Ureter (tissue), 1 donor: ENCODE measurements at regions not wholly inside any gene's neighbourhood (a gene's known extent, or its start where the extent isn't known, plus 50 kb on each side); places are given as distances from the start of the nearest gene placed in this dataset.

Experiments used
- DNase-seq: peaks from one replicate; pipeline ENCODE4 v3.0.0-alpha.2; 2020; ENCODE audit warnings: low spot score
- donor health status: DM: yes; HTN: yes; CAD: no.

DNA sequence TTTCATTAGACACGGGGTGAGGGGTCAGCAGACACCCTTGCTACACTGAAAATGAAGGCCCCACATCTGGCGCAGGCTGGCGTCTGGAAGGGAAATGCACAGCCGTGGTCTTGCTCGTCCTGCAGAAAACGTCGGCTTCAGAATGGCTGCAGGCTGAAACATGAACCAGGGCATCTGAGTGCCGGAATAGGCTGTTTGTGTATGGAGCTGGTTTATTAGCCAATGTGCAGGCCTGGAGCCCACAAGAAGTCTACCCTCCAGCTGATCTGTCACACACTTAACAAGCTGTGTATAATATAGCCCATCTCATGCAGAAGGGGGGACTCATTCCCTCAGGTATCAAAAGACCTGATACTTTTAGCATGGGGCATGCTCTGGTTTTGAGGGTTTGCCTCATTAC is 153.4 kb upstream of the SOX11 start:
- DNase-seq: no peak

- no peak for DNase-seq
Measured at GRCh38 chr2:5539282-5540165, 152.7 kb upstream of the SOX11 start.

DNA sequence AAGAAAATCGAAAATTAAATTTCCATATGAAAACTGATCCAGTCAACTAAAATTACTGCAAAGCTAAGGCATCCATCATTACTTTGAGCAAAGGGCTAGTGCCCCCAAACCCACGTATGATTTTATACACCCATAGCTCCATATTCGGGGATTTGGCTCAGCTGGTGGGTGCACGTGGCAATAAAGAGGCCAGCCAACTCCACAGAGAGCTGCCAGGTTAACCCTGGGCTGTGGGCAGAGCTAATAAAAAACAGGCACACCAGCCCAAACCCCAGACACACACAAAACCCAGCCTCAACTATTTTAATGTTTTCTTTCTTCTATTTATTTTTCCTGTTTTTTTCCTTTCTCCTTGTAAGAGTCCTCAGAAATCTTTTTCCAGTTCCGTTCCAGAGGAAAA is 151.3 kb upstream of the SOX11 start:
- no peak for DNase-seq

DNA sequence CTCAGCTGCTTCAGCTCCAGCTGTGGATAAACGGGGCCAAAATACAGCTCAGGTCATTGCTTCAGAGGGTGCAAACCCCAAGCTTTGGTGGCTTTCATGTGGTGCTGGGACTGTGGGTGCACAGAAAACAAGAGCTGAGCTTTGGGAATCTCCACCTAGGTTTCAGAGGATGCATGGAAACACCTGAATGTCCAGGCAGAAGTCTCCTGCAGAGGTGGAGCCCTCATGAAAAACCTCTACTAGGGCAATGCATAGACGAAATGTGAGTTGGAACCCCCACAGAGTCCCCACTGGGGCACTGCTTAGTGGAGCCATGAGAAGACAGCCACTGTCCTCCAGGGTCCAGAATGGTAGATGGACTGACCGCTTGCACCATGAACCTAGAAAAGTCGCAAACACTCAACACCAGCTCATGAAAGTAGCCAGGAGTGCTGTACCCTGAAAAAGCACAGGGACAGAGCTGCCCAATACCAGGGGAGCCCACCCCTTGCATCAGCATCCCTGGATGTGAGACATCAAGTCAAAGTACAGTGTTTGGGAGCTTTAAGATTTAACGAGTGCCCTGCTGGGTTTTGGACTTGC is 147.9 kb upstream of the SOX11 start:
- no peak for DNase-seq

DNA sequence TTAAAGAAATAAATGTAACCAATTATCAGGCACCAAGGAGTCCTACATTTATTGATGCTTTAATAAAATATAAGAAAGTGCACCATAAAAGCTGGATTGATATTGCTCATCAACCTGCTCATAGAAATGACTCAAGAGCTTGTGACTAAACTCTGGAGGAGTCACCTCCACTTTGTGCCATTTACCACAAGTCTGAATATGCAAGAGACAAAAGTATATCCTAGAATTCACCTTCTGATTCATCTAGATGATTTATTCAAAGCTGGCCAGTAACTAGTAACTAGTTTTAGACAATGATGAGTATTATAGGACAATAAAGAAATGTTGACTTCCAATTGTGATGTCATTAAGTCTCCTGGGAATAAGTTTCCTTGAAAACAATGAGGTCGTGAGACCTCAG is 146.0 kb upstream of the SOX11 start:
- DNase-seq: no peak

- DNase-seq: no peak
Measured at GRCh38 chr2:5548991-5549715, 143.0 kb upstream of the SOX11 start.

DNA sequence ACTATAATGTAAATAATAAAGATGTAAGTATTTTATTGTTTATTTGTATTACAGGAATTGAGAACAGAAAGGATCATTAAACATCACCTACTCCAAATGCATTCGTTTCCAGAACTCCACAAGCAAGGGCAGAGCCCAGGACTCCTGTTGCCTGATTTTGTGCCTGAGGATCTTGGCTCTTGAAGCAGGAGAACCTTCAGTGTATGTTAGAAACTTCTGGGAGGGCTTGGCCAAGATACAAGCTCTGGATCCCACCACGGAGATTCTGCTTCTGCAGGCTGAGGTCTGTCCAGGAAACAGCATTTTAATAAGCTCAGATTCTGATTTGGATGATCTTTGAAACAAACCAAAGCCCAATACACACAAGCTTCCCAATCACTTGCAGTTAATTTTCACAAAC is 142.4 kb upstream of the SOX11 start:
- DNase-seq: no peak

GRCh38 chr2:5555636-5556035 is 136.5 kb upstream of the SOX11 start:
- DNase-seq: no peak

DNA sequence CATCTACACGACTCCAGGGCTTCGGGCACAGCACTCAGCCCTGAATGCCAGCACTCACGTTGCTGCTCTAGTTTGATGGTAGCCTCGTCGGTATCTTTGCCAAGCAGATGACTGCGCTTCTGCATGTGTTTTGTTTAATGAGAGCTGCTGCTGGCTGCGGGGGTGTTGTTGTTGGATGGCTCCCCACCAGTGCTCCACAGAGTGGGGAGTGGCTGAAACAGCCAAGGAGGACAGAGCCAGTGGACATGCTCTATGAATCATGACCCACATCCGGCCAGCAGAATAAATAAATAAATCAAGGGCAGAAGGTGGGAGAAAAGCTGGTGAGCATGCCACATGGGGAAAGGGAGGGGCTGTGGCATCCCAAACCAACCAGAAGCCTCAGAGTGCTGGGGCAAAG is 131.2 kb upstream of the SOX11 start:
- peak; percentile 58 for DNase-seq

- DNase-seq: no peak
Measured at GRCh38 chr2:5562426-5562825, 129.8 kb upstream of the SOX11 start.

GRCh38 chr2:5562865-5563264 is 129.3 kb upstream of the SOX11 start:
- DNase-seq: no peak

DNA sequence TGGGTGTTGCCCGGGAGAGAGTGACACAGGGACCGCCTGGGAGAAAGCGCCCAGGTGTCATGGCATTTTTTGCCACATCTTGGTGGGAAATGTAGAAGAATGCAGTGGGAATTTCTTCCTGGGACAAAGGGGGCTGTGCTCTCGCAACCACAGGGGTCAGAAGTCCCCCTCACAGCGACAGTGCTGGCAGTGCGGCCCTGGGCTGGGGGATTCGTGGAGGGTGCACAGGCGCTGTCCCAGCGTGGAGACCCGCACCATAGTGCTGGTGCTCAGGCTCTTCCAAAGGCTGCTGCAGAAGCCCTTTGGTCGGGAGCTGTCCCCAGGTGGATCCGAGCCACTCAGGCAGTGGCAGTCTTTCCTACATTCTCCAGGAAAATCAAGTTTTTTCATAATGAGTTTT is 128.8 kb upstream of the SOX11 start:
- no peak for DNase-seq

DNA sequence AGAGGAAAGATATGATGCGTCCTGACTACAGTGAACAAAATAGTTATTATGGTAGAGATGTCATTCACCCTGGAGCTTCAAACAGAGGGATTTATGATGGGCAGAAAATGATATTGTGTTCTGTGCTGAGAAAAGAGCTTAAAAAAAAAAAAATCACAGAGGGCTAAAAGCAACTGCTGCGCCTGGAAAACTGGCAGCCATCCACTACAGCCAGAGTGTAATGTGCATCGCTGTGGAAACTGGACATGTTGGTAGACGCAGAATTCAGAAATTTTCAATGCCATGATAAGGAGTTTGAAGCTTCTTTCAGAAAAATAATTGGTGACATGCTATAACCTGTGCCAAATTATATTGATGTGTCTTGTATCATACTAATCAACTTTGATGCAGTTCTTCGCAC is 122.9 kb upstream of the SOX11 start:
- DNase-seq: no peak

GRCh38 chr2:5576015-5576414 is 116.2 kb upstream of the SOX11 start:
- DNase-seq: no peak

- no peak for DNase-seq
Measured at GRCh38 chr2:5587766-5588165, 104.4 kb upstream of the SOX11 start.

- DNase-seq: no peak
Measured at GRCh38 chr2:5588601-5589000, 103.6 kb upstream of the SOX11 start.

- DNase-seq: no peak
Measured at GRCh38 chr2:5589183-5589582, 103.0 kb upstream of the SOX11 start.

GRCh38 chr2:5590886-5591285 is 101.3 kb upstream of the SOX11 start:
- DNase-seq: no peak

DNA sequence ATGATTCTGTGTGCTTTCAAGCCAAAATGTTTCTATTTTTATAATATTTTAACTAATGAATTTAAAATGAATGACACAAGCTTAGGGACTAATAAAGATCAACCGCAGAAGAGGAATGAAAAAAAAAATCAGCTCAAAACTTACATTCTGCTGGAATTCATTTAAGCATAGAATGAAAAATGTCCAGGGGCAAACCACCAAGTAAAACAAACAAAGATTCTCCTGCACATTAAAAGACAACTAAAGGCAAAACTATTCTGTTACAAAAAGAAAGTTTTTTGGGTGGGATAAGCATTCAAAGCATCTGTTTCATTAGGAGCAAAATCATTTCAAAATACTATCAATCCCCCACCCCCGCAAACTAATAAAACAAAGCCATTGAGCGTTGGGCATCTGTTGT is 99.3 kb upstream of the SOX11 start:
- DNase-seq: no peak

DNA sequence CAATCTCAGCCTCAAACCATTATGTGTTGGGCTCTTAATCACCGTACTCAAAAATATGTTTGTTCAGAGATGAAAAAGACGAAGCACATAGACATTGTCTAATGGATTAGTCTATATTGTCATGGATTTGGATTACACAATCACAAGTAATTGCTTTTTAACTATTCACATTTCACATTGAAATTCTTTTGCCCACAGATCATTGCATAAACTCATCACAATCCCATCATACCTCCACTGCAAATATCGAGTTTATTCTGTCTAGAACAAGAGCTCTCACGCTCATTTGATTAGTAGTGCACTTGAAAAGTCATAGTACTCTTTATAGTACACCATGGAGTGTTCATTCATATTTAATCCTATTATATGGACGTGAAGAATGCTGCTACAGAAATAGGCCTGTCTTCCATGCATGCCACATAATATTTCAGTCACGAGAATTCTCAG is 97.9 kb upstream of the SOX11 start:
- no peak for DNase-seq

DNA sequence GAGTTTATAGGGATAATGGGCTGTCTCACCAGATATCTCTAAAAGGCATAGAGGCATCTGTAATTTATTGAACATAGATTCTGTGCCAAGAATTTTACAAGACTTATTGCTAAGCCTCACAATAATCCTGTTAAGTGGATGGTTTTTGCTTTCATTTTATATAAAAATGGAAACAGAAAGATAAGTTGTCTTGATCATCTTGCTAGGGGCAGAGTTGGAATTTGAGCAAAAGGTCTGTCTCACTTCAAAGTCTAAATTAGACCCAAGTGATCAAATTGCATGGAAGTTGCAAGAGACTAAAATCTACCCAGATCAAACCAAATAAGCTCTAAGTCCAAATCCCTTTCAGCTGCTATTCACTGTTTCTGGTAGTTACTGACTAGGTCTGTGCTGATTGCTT is 95.3 kb upstream of the SOX11 start:
- DNase-seq: no peak

GRCh38 chr2:5598156-5598555 is 94.0 kb upstream of the SOX11 start:
- no peak for DNase-seq

GRCh38 chr2:5609201-5609600 is 83.0 kb upstream of the SOX11 start:
- no peak for DNase-seq
